ENCODE measurements at regions not wholly inside any gene's neighbourhood (a gene's known extent, or its start where the extent isn't known, plus 50 kb on each side); places are given as distances from the start of the nearest gene placed in this dataset.
A peak's percentile ranks its signal among the peaks of the same experiment; 100 is the strongest.

GRCh38 chr2:67838205-67838604 lies 224.6 kb downstream of the C1D start:
- TF ChIP-seq, protein P1, sequence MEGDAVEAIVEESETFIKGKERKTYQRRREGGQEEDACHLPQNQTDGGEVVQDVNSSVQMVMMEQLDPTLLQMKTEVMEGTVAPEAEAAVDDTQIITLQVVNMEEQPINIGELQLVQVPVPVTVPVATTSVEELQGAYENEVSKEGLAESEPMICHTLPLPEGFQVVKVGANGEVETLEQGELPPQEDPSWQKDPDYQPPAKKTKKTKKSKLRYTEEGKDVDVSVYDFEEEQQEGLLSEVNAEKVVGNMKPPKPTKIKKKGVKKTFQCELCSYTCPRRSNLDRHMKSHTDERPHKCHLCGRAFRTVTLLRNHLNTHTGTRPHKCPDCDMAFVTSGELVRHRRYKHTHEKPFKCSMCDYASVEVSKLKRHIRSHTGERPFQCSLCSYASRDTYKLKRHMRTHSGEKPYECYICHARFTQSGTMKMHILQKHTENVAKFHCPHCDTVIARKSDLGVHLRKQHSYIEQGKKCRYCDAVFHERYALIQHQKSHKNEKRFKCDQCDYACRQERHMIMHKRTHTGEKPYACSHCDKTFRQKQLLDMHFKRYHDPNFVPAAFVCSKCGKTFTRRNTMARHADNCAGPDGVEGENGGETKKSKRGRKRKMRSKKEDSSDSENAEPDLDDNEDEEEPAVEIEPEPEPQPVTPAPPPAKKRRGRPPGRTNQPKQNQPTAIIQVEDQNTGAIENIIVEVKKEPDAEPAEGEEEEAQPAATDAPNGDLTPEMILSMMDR (IDR thresholded peaks at IDR 0.05; ENCODE audit: insufficient read depth, low read depth, low read length, missing control alignments): no peak
- no peak for DNase-seq (ENCODE audit: low read depth)
- no peak overlapping the region for H3K4me3 ChIP-seq (ENCODE audit: low read depth, low read length)

- no peak for DNase-seq (ENCODE audit: low read depth)
- TF ChIP-seq, protein P1 (IDR thresholded peaks at IDR 0.05; ENCODE audit: insufficient read depth, low read depth, low read length, missing control alignments): no peak
- H3K4me3 ChIP-seq (ENCODE audit: low read depth, low read length): no peak overlapping the region
Measured at GRCh38 chr2:67839242-67839641, 223.6 kb downstream of the C1D start.

DNA sequence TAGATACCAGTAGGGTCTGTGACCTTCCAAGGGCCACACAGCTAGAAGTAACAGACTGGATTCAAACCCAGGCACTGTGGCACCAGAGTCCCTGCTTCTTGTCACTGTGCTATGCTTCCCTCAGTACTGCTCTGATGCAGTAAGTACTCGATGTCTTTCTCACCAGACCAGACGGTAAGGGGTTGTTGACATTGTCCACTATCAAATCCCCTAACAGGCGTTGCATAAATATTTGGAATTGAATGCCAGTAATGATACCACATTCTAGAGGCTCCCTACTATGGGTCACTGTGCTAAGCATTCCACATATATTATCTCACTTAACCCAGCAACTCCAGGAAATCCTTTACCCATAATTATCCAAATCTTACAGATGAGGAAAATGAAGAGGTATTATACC lies 223.1 kb downstream of the C1D start:
- H3K4me3 ChIP-seq (ENCODE audit: low read depth, low read length): no peak overlapping the region
- TF ChIP-seq, protein P1 (IDR thresholded peaks at IDR 0.05; ENCODE audit: insufficient read depth, low read depth, low read length, missing control alignments): no peak
- no peak for DNase-seq (ENCODE audit: low read depth)

DNA sequence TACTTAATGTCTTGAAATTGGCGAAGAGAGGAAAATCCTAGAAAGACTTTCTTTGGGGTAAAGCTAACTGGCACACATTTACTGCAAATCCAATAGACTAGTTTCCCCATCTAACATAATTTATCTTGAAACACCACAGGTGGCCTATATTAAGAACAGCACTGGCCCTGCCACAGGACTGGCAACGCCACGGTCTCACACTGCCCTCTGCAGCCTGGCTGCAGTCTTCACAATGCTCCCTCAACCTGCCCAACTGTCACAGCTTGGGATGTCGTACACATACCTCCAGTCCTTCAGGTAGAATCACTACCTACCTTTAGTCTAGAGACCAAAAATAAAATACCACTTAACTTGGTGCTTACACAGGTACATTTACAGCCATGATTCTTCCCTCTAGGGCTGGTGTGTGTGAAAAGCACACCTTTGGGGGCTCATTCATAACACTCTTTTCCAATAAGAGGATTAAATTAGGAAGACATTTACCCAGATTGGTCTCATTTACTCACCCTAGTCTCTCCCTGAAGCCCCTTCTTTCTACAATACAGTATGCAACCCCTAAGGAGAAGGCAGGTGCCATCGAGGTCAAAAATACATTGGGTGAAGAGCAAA lies 222.2 kb downstream of the C1D start:
- peak; percentile 64 for DNase-seq (ENCODE audit: low read depth)
- TF ChIP-seq, protein P1 (IDR thresholded peaks at IDR 0.05; ENCODE audit: insufficient read depth, low read depth, low read length, missing control alignments): peak; percentile 65
- no peak overlapping the region for H3K4me3 ChIP-seq (ENCODE audit: low read depth, low read length)

- DNase-seq (ENCODE audit: low read depth): no peak
- TF ChIP-seq, protein P1 (IDR thresholded peaks at IDR 0.05; ENCODE audit: insufficient read depth, low read depth, low read length, missing control alignments): no peak
- H3K4me3 ChIP-seq (ENCODE audit: low read depth, low read length): no peak overlapping the region
Measured at GRCh38 chr2:67841711-67842110, 221.1 kb downstream of the C1D start.

DNA sequence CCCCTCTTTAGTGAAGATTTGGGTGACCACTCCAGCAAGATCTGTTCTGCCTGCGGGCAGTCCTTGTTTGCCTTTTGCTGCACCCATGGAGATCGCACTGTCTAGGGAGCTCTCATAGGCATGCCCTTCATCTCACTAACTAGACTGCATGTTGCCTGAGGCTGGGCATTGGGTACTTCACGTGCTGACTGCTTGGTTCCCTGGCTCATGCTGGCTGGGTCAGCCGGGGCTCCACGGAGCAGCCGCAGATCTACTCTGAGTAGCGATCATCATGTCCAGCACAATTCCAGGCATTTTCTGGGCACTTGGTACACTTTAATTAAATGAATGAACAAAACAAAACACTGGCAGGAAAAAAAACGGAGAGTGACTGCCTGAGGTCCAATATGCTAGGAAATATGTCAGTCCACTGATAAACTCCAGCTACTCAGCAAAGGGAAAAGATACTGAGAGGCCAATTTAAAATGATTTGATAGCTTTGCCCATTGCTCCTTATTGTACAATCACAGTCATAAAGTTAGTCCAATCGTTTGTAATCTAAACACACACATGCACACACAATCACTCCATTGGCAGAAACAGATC lies 220.3 kb downstream of the C1D start:
- H3K4me3 ChIP-seq (ENCODE audit: low read depth, low read length): no peak overlapping the region
- TF ChIP-seq, protein P1 (IDR thresholded peaks at IDR 0.05; ENCODE audit: insufficient read depth, low read depth, low read length, missing control alignments): no peak
- no peak for DNase-seq (ENCODE audit: low read depth)

Measured in GM12865 (cell line).